Nephron progenitor cell (in vitro differentiated cells): ENCODE measurements at regions not wholly inside any gene's neighbourhood (a gene's known extent, or its start where the extent isn't known, plus 50 kb on each side); places are given as distances from the start of the nearest gene placed in this dataset.

Experiments used
- DNase-seq: peaks from one replicate; pipeline ENCODE4 v3.0.0; 2021
- H3K27ac Mint-ChIP-seq: 2 replicates; pipeline ENCODE4 v1.8.0; 2021; ENCODE audit warnings: mild to moderate bottlenecking, moderate library complexity, mixed read lengths
- H3K27me3 Mint-ChIP-seq: 2 replicates; pipeline ENCODE4 v1.8.0; 2021; ENCODE audit warnings: mild to moderate bottlenecking, low read depth, mixed read lengths; ENCODE audit not compliant: poor library complexity
- H3K36me3 Mint-ChIP-seq: 2 replicates; pipeline ENCODE4 v1.8.0; 2021; ENCODE audit warnings: low read depth, mixed read lengths
- H3K4me1 Mint-ChIP-seq: 2 replicates; pipeline ENCODE4 v1.8.0; 2021; ENCODE audit warnings: mixed read lengths
- H3K4me3 Mint-ChIP-seq: 2 replicates; pipeline ENCODE4 v1.8.0; 2021; ENCODE audit warnings: mild to moderate bottlenecking, moderate library complexity, mixed read lengths
- H3K9me3 Mint-ChIP-seq: 2 replicates; pipeline ENCODE4 v1.8.0; 2021; ENCODE audit warnings: mild to moderate bottlenecking, moderate library complexity, mixed read lengths
- TF ChIP-seq, protein P1 (sequence below): fragments of 200-600 bp; sonication (generic); IDR thresholded peaks from 2 replicates; pipeline ENCODE4 v1.5.0; 2021; ENCODE audit warnings: antibody characterized with exemption

DNA sequence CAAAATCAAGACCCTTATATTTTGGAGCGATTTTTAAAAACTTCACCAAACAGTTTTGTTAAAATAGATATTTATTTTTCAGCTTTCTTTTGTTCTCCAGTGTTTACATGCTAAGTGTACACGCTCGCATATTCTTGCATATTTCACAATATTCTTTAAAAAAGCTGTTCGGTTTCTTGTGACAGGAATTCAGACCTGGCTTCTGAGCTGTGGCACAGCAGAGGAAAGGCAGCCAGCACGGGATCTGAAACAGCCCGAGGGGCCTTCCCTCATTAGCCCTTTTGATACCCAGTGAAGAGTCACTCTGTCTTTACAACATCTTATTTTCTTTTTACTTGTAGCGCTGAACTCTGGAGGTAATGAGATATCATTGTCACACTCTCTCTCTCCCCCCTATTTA, 234.0 kb downstream of the B3GLCT start:
- Mint-ChIP-seq H3K36me3 (peaks cover 11% of the 10 kb centered on the region), H3K9me3 (peaks cover 20% of the 10 kb centered on the region), H3K4me1 (peaks cover 55% of the 10 kb centered on the region), H3K4me3 (no peak overlapping the region), H3K27me3 (peaks cover 4% of the 10 kb centered on the region), H3K27ac (no peak overlapping the region)
- TF ChIP-seq, protein P1, sequence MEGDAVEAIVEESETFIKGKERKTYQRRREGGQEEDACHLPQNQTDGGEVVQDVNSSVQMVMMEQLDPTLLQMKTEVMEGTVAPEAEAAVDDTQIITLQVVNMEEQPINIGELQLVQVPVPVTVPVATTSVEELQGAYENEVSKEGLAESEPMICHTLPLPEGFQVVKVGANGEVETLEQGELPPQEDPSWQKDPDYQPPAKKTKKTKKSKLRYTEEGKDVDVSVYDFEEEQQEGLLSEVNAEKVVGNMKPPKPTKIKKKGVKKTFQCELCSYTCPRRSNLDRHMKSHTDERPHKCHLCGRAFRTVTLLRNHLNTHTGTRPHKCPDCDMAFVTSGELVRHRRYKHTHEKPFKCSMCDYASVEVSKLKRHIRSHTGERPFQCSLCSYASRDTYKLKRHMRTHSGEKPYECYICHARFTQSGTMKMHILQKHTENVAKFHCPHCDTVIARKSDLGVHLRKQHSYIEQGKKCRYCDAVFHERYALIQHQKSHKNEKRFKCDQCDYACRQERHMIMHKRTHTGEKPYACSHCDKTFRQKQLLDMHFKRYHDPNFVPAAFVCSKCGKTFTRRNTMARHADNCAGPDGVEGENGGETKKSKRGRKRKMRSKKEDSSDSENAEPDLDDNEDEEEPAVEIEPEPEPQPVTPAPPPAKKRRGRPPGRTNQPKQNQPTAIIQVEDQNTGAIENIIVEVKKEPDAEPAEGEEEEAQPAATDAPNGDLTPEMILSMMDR, result no peak
- DNase-seq, result no peak

DNA sequence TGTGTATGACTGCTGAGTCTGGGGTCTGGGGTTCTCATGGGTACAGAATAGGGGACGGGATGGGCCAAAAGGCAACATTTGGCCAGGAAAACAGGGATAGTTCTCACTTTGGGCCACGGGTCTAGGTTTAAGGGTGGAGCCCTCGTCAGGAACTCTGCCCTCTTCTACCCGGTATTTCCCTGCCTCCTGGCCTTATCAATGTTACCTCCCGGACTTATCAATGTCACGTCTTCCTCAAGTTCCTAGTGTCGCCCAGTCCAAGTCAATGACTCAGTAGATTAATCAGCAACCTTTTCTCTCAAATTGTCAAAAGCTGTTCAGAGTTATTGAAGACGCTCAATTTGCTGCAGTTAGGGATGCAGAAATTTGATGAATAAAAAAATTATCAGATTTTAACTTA, 234.8 kb downstream of the B3GLCT start:
- peaks cover 55% of the 10 kb centered on the region for H3K4me1 Mint-ChIP-seq
- H3K9me3 Mint-ChIP-seq, result peaks cover 20% of the 10 kb centered on the region
- peaks cover 4% of the 10 kb centered on the region for H3K27me3 Mint-ChIP-seq
- peaks cover 11% of the 10 kb centered on the region for H3K36me3 Mint-ChIP-seq
- peak overlapping the region; percentile 20 for H3K27ac Mint-ChIP-seq
- TF ChIP-seq, protein P1, result no peak
- no peak for DNase-seq
- H3K4me3 Mint-ChIP-seq, result no peak overlapping the region

- H3K4me3 Mint-ChIP-seq, result no peak overlapping the region
- H3K27ac Mint-ChIP-seq, result no peak overlapping the region
- H3K9me3 Mint-ChIP-seq, result peaks cover 20% of the 10 kb centered on the region
- no peak for DNase-seq
- TF ChIP-seq, protein P1, result no peak
- H3K36me3 Mint-ChIP-seq, result peaks cover 11% of the 10 kb centered on the region
- peaks cover 4% of the 10 kb centered on the region for H3K27me3 Mint-ChIP-seq
- peaks cover 64% of the 10 kb centered on the region for H3K4me1 Mint-ChIP-seq
Measured at GRCh38 chr13:31435536-31435935, 235.8 kb downstream of the B3GLCT start.

- TF ChIP-seq, protein P1, result no peak
- peaks cover 74% of the 10 kb centered on the region for H3K4me1 Mint-ChIP-seq
- peaks cover 4% of the 10 kb centered on the region for H3K27me3 Mint-ChIP-seq
- H3K9me3 Mint-ChIP-seq, result peaks cover 20% of the 10 kb centered on the region
- H3K36me3 Mint-ChIP-seq, result peaks cover 11% of the 10 kb centered on the region
- H3K4me3 Mint-ChIP-seq, result no peak overlapping the region
- DNase-seq, result peak; percentile 15
- H3K27ac Mint-ChIP-seq, result peak overlapping the region; percentile 62
Measured at GRCh38 chr13:31436478-31436877, 236.7 kb downstream of the B3GLCT start.

DNA sequence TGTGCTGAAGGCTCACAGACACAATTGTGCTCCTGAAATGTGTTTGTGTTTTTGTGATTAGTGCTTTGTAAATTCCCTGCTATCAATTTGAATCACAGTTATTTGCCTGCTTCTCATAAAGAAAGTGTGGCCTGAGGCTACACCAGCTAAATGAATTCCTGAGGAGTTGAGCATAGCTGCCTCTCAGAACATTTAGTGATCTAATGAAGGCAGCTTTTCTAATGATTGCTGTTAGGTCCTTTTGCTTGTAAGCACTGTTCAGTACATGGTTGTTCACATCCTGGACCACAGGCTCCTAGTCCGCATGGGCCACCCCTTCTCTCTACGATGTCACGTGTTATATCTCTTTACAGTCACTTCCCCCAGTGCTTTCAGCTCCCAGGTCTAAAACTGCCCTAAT, 238.2 kb downstream of the B3GLCT start:
- DNase-seq, result no peak

DNA sequence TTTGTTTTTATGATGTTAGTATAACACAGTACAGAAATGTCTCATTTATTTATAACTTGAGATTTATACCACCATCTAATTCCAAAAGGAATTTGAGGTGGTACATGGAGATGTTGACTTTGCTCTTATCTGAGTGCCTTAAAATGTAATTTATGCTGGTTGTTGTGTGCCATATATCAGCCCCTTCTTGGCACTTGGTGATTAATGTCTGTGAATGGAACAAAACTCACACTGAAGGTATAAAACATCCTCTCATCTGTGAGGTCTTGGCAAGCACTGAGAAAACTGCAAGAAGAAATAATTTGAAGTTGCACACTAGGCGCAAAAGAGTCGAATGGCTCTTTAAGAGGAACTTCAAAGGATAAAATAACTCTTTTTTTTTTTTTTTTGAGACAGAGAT, 240.4 kb downstream of the B3GLCT start:
- H3K27ac Mint-ChIP-seq, result no peak overlapping the region
- TF ChIP-seq, protein P1, result no peak

More for the DNA sequence above, 238.2 kb downstream of the B3GLCT start:
- Mint-ChIP-seq H3K27ac (no peak overlapping the region), H3K27me3 (peaks cover 4% of the 10 kb centered on the region), H3K9me3 (peaks cover 20% of the 10 kb centered on the region), H3K4me3 (no peak overlapping the region), H3K4me1 (peaks cover 78% of the 10 kb centered on the region), H3K36me3 (peaks cover 11% of the 10 kb centered on the region)
- TF ChIP-seq, protein P1, result no peak

More for the DNA sequence above, 240.4 kb downstream of the B3GLCT start:
- Mint-ChIP-seq H3K9me3 (peaks cover 5% of the 10 kb centered on the region), H3K36me3 (no peaks in the 10 kb centered on the region), H3K4me1 (peaks cover 81% of the 10 kb centered on the region), H3K4me3 (no peak overlapping the region), H3K27me3 (peaks cover 4% of the 10 kb centered on the region)
- no peak for DNase-seq
